T1000 (cell line): ENCODE measurements at regions not wholly inside any gene's neighbourhood (a gene's known extent, or its start where the extent isn't known, plus 50 kb on each side); places are given as distances from the start of the nearest gene placed in this dataset.
"Not testable (repeated sequence)": the region's sequence is repeated elsewhere in the genome, so short reads cannot be mapped to it uniquely, and the experiment has no call there.

ENCODE experiments used
- DNase-seq: peaks from one replicate; lab custom pipeline; 2025; ENCODE audit warnings: mixed read lengths; lab: John Stamatoyannopoulos, UW

DNA sequence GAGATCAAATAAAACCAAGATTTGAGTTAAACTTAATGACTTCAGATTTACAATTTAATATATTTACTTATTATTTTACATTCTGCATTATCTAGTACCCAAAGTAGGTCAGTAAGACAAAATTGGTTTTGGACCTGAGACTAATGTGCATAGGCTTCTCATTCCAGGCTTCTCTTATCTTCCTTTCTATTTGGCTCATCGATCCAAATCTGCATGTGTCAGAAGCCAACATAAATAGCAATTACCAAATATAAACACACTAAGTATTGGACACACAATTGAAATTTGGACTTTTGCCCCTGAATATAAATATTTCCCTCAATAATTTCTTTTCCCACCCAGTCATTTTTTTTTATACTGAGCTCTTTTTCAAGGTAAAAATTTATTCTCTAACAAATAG, 290.6 kb upstream of the ARHGEF26 start:
- no peak for DNase-seq

DNA sequence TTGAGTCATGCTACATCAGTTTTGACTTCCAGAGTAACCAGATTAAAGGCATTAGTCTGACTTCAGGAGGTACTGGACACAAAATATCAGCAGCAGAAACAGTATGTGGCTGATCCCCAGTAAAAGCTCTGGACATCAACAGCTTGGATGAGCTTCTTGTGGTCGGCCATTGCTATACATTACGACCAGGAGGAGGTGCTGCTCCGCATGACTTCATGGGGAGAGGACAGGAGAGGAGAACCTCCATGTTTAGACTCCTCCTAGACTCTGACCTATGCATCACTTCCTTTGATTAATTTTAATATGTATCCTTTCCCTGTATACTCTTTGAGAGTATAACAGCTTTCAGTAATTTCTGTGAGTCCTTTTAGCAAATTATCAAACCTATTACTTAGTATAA, 285.6 kb upstream of the ARHGEF26 start:
- no peak for DNase-seq

DNA sequence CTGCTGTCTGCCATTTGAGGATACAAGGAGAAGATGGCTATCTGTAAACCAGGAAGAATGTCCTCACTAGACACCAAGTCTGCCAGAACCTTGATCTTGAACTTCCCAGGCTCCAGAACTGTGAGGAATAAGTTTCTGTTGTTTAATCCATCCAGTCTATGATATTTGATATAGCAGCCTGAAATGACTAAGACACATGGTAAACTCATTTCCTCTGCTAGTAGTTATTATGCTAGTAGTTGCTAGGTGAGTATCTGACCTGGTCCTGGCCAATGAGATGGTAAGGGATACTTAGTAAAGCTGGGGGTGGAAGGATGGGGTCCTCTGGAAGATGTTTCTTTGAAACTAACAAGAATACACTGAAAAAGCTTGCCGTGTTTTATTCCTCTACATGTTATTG, 280.7 kb upstream of the ARHGEF26 start:
- no peak for DNase-seq

DNA sequence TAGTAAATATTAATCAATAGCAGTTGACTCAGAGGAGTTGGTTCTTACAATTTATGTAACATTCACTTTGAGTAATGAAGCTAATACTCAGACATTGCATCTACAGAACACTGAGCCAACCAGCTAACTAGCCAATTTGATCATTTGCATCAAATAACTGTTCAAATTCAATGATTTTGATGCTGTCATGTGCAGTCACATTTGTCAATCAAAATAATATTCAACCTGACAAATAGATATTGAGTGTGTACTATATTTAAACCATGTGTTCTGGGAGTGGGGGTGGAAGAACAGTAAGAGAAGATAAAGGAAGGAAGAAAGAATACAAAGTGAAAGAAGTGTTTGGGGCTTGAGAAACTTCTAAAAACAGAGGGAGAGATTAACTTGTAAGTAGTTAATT, 277.2 kb upstream of the ARHGEF26 start:
- DNase-seq, result no peak

DNA sequence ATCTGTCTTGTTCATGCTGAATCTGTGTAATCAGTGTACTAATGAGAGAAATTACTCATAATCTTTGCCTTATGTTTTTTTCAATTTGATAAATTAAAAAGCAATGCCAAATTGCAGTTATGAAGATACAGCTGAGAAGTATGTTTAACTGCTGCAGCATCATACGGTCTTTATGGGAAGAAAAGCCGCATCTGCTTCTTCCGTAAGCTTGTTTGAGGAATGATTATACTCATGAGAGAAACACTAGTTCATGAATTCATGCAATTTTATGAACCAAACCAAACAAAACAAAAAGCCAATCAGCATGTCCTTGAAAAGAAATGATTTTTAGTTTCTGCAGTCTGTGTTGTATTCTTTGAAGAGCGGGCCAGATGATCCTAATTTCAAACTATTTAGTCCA, 275.9 kb upstream of the ARHGEF26 start:
- no peak for DNase-seq

DNA sequence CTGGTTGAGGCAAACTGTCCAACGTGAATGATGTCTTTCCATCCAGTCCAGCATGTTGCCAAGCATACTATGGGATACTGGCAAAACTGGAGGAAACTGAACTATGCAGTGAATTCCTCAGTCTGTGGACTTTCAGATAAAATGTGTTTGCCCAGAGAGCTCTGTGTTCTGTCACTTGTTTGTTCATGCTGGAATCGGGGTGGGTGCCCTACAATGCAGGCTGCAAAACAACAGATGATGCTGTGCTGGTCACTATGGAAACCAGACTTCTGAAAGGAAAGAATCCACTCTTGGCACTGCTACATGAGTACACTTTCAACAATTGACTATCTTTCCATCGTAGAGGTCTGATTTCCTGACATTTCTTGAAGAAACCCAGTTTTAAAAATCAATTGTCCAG, 272.5 kb upstream of the ARHGEF26 start:
- DNase-seq, result no peak

DNA sequence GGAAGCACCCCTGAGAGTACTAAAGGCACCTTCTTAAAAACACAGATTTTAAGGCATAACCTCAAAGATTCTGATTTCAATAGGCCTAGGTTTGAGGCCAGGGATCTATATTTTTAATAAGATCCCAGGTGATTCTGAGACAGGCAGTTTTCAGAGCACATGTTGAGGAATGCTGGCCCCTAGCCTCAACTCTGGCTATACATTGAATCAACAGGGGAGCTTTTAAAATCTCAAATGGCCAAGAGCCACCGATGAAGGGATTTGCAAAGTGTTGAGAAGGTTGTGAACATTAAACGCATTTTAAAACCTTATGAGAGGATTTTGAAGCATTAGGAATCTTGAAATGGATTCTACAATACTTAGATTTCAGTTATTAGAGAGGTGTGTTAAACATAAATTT, 268.8 kb upstream of the ARHGEF26 start:
- no peak for DNase-seq

DNA sequence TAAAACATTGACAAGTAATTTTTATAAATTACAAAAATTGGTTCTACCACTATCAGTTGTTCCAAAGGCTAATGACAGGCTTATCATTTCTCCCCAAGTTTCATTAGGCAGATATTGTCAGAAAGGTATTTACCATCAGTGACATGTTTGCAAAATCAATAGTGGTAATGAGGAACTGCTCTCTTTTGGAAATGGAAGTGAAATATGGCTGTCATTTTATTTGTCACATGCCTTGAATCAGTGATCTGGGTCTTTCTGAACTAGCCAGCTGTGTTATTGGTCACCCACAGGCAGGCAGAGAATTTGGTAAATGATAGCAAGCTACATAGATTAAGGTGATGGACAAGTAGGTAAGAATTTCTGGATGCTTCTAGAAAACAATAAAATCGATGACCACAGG, 268.0 kb upstream of the ARHGEF26 start:
- no peak for DNase-seq

DNA sequence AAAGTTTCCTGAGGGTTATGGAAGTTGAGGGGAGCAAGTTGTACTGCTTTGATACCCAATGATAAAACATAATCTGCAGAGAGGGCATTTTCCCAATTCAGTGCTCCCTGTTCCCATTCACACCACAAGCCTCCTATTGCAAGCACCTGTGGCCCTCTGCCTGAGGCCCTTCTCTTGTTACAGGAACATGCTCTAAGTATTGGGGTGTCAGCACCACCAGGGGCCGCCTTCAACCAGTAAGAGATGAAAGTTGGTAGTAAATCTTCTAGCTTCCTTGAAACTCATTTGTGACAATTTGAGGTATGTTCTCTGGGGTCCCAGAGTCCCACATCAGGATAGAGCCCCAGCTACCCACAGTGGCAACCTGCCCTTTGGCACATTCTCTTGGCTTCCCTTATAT, 265.4 kb upstream of the ARHGEF26 start:
- no peak for DNase-seq

DNA sequence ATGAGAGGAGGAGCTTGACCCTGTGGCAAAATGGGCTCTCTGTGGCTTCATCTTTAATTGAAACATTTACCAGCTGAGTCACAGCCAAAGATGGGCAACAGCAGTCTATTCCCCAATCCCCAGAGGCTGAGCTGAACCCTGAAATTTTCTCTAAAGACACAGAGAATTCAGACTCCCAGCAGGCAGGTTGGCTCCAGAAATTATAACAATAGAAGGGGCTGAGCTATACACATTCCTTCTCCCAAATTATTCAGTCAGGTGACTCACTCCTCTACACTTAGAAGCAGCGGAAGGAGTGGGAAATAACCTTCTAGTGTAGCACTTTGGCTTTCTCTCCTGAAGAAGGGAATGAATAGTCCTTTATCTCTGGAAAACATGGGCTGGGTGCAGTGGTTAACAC, 264.3 kb upstream of the ARHGEF26 start:
- no peak for DNase-seq

DNA sequence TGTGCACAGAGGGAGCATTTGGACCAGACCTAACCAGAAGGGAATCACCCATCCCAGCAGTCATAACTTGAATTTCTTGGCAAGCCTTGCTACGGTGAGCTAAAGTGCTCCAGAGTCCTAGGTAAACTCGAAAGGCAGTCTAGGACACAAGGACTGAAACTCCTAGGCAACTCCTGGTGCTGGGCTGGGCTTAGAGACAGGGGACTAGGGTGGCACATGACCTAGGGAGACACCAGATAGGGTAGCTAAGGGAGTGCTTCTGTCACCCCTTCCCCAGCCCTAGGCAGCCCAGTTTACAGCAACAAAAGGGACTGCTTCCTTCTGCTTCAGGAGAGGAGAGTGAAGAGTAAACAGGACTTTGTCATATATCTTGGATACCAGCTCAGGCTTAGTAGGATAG, 256.4 kb upstream of the ARHGEF26 start:
- no peak for DNase-seq

DNA sequence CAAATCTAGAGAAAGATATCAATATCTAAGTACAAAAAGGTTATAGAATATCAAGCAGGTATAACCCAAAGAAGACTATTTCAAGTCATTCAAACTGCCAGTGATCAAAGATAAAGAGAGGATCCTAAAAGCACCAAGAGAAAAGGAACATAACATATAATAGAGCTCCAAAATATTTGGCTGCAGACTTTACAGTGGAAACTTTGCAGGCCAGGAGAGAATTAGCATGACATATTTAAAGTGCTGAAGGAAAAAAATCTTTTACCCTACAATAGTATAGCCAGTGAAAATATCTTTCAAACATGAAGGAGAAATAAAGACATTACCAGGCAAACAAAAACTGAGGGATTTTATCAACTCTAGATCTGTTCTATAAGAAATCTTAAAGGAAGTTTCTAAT, 254.3 kb upstream of the ARHGEF26 start:
- no peak for DNase-seq

DNA sequence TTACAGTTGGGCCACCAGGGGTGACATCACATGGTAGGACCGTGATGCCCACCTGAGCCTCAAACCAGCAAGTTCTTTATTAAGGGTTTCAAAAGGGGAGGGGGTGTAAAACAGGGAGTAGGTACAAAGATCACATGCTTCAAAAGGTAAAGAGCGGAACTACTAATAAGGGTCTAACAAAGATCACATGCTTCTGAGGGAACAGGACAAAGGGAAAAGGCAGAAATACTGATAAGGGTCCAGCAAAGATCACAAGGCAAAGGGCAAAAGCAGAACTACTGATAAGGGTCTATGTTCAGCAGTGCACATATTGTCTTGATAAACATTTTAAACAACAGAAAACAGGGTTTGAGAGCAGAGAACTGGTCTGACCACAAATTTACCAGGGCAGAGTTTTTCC, 246.8 kb upstream of the ARHGEF26 start:
- DNase-seq, result not testable (repeated sequence)

DNA sequence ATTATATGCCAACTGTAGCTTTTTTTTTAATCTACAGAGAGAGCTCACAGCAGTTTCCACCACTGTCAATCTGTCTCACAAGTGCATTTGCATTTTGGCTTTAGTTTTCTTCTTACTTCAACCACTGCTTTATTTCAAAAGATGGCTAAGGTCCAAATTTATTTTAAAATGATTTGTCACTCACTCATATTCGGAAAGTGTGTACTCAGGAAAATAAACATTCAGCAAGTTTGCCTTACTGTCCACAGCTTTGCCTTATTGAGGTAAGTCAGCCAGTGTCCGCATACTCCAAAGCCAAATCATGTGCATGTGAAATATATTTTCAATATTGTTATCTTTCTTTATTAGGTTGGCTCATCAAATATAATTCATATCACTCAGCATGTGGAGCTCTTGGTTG, 240.7 kb upstream of the ARHGEF26 start:
- DNase-seq, result no peak

DNA sequence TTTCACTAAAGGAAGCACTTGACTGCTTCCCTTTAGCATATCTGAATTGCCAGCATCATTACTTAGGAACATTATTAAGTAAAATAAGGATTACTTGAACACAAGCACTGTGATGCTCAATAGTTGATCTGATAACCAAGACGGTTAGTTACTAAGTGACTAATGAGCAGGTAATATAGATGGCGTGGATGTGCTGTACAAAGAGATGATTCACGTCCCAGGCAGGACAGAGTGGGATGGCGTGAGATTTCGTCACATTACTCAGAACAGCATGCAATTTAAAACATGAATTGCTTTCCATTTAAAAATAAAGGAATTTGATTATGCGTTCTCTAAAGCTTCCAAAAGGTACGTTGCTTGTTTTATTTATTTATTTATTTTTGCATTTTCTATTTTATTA, 240.0 kb upstream of the ARHGEF26 start:
- DNase-seq, result no peak

DNA sequence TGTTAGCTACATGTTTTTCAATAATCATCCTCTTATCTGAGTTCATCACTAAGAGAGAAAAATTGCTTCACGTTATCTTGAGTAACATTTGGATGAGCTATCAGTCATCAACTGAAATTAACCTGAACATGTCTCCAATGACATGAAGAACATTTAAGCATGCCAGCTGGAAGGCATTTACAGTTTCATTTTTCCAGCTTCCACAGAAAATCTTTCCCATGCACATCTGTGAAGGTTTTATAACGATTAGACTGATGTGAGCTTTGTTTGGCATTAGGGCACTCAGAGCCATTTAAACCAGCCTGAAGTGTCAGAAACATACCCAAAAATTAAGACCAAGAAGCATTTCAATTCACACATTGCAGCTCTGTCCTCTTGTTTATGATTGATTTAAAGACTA, 235.8 kb upstream of the ARHGEF26 start:
- no peak for DNase-seq

DNA sequence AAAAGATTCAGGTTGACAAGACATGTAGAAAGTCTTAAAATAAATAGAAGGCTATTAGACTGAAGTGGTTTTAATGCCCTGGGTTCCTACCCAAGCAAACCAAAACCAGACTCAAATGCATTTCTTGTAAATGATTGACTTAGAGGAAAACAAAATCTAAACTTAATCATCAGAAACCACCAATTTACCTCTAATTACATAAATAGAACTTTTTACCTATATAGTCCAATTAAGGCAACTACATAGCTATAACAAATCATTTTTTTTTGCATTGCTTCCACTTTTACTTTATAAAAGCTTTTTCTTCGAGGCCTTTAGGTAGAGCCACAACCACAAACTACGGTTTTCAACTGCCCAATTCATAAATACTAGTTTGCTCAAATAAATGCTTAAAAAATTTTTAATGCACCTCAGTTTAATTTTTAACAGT, 231.3 kb upstream of the ARHGEF26 start:
- DNase-seq, result no peak

DNA sequence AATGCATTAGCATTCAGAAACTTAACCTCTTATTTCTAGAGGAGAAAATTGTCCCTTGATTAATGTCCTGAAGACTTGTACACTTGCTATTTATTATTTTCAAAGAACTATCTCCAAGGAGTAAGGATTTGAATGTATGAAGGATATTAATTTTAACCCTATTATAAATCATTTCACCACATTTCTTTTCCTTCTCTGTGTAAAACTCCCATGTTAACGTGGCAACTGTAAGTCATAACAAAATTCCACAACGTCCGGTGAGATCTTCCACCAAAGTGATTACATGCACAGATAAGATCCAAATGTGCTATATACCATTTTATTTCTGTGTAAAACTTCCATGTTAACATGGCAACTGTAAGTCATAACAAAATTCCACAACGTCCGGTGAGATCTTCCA, 229.1 kb upstream of the ARHGEF26 start:
- DNase-seq, result no peak

DNA sequence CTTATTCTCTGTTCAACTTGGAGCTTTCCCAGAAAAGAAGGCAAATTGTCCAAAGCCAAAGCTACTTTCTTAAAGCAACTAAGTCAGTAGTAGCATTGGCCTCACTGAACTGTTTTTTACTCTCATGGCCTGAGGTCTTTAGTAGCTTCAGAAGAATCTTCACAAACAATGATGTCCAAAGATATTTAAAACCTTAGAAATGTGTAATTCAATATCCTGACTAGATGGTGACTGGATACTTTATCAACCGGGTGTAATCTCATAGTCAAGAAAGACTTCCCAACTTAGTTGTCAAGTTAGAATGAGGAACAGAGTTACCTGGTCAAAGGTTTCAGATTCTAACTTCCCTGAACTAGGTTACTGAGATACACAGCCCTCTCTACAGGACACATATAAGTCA, 226.3 kb upstream of the ARHGEF26 start:
- DNase-seq, result no peak

DNA sequence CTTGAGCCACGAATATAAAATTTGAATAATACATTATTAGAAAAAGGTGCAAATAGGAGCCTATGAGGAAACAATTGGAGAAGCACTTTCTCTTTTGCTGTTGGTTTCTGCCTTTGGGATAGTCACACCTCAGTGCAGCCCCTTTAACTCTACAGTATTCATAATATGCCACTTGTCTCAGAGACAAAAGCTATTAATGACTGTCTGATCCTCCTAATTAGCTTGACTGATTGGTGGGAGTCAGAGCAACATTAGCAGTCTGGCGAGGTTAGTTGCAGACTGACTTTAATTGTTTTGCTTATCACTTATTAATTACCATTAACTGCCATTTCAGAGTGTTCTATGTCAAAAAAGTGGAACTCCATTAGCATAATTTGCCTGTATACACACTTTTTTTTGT, 225.0 kb upstream of the ARHGEF26 start:
- no peak for DNase-seq

DNA sequence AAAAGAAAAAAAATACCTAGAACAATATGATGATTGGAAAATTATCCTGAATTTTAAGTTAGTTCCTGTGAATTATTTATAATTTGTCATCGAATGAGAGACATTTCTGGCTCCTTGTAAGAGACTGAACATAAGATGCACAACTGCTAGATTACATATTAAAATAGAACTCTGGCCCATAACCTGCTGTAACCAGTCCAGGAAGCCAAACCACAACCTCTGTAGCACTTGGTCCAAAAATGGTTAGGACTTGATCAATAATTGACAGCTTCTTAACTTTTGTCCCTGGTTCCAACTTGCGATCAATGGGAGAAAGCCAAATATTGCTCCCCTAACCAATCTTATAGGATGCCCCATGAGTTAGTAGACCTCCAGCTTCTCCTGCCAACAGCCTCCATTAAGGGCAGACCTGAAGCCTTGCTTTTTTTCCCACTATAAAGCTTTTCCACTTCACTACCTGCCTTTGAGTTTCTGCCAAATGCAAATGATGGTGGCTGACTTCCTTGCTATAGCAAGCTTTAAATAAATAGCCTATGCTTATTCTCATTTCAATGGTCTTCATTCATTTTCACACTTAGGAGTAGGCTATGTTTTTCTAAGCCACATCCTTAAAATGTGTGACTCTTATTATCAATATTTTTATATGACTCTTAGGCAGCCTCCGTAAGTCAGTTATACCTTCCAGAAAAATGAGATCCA, 224.0 kb upstream of the ARHGEF26 start:
- DNase-seq, result no peak

DNA sequence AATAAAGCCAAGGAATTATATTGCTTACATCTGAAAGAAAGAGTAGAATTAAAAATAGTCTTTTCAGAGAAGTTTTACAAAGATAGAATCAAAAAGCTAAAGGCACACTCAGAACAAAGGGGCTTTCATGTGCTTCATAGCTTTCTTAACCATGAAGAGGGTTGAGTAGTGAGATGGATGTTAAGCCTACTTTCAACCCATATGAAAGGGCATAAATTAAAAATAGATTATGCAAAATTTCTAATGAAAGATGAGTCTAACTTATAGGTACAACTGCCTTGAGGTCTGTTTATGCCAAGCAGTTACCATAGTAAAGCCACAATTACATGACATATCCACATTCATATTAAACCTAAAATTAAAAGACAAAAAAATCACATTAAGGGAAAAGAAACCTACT, 223.3 kb upstream of the ARHGEF26 start:
- no peak for DNase-seq

DNA sequence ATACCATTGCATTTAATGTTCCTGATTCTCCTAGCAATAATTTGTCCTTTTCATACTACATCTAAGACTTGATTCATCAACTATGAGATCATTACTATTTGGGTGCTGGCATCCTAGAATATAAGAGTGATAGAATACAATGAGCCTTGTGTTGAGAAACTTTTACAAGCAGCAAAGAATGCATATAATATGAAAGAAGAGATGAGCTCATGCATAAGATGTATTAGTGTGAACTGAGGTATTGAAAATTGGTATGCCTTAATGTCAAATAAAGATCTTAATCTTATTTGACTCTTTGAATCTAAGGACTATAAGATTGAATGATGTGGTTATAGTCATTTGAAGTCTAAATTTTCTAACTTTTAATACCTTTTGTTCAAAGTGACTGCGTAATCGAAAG, 220.0 kb upstream of the ARHGEF26 start:
- no peak for DNase-seq

DNA sequence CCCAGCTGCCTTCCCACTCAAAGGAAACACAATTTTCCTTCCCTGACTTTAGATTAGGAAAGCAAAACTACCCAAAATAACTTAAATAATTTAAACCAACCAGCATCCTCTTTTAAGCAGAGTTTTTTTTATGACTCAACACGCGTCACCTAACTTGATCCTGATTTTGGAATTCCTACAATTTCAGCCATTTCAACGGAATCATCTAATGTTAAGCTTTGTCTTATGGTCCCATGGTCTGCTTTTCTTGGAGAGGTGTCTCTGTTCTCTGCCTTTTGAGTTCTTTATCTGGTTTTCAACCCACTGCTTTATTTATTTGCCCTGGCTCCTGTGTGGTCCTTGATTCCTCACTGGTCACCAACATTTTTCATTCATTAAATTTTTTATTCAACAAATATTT, 219.2 kb upstream of the ARHGEF26 start:
- DNase-seq, result no peak

DNA sequence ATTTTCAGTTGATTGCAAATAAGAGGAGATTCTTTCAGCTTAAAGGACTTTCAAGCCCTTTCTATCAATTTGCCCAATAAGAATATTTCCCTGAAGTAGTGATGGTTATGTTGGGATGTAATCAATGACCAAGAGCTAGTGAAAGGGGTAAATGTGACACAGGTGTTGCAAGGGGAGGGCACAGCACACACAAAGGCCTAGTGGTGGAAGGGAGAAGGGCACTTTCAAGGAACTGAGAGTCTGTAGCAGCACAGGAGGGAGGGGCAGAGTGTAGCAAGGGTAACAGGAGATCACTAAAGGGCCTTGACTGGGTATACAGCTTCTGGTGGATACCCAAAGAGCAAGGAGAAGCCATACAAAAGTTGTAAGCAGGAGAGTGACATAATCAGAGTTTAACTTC, 217.8 kb upstream of the ARHGEF26 start:
- no peak for DNase-seq
